CD4-positive, alpha-beta T cell (primary cell): ENCODE measurements at regions not wholly inside any gene's neighbourhood (a gene's known extent, or its start where the extent isn't known, plus 50 kb on each side); places are given as distances from the start of the nearest gene placed in this dataset.

ENCODE experiments used
- ATAC-seq: fragments of 200-7000 bp; cut with Tn5 transposase; one replicate; pipeline ENCODE4 v1.10.0; 2022; ENCODE audit warnings: mild to moderate bottlenecking; ENCODE audit not compliant: poor library complexity
- CTCF ChIA-PET: fragments of 350-600 bp; sonication (Branson Sonifier 250); formaldehyde crosslinking; loops from one replicate; lab custom pipeline; 2021; ENCODE audit warnings: antibody characterized with exemption, inconsistent platforms; lab: Charles Lee
- POLR2A ChIA-PET: fragments of 350-600 bp; sonication (Branson Sonifier 250); formaldehyde crosslinking; loops from one replicate; lab custom pipeline; 2021; ENCODE audit warnings: antibody characterized with exemption, inconsistent platforms; lab: Charles Lee
- DNase-seq, 14 experiments: peaks; one replicate each; pipeline ENCODE4 v3.0.0-alpha.2; 2013 to 2020; ENCODE audit warnings: mixed read lengths in 2 of 14
- H3K27ac ChIP-seq, 2 donors: one replicate each; pipeline versions ENCODE4 v1.5.1 to v1.7.0; 2013; ENCODE audit warnings: low read length in 2 of 2, low read depth in 1 of 2, mild to moderate bottlenecking in 1 of 2
- H3K27me3 ChIP-seq, 2 experiments: 1 replicate in 1 of 2; 2 replicates in 1 of 2; pipeline versions ENCODE4 v1.6.1 to v1.7.0; 2013; ENCODE audit warnings: low read length in 2 of 2, control low read depth in 1 of 2, mild to moderate bottlenecking in 1 of 2, moderate library complexity in 1 of 2; ENCODE audit not compliant: insufficient read depth in 2 of 2, control insufficient read depth in 1 of 2
- H3K36me3 ChIP-seq: one replicate; pipeline ENCODE4 v1.6.1; 2013; ENCODE audit warnings: low read length, control low read depth; ENCODE audit not compliant: insufficient read depth
- H3K4me1 ChIP-seq: one replicate; pipeline ENCODE4 v1.6.1; 2013; ENCODE audit warnings: low read length, control low read depth; ENCODE audit not compliant: insufficient read depth
- H3K4me3 ChIP-seq: one replicate; pipeline ENCODE4 v1.5.1; 2013; ENCODE audit warnings: mild to moderate bottlenecking, low read length, moderate library complexity
- H3K9me3 ChIP-seq, 2 experiments: 1 replicate in 1 of 2; 2 replicates in 1 of 2; pipeline versions ENCODE4 v1.6.1 to v1.7.0; 2013; ENCODE audit warnings: low read length in 2 of 2, mild to moderate bottlenecking in 2 of 2, control low read depth in 1 of 2, moderate library complexity in 1 of 2; ENCODE audit not compliant: control insufficient read depth in 1 of 2, insufficient read depth in 1 of 2
- H3K27ac Mint-ChIP-seq: one replicate; pipeline ENCODE4 v1.8.0; 2020; ENCODE audit warnings: mixed read lengths
- H3K27me3 Mint-ChIP-seq: one replicate; pipeline ENCODE4 v1.8.0; 2021; ENCODE audit warnings: mixed read lengths
- H3K36me3 Mint-ChIP-seq: one replicate; pipeline ENCODE4 v1.8.0; 2021; ENCODE audit warnings: low read depth, mixed read lengths
- H3K4me1 Mint-ChIP-seq: one replicate; pipeline ENCODE4 v1.8.0; 2021; ENCODE audit warnings: low read depth, mixed read lengths
- H3K4me3 Mint-ChIP-seq: one replicate; pipeline ENCODE4 v1.8.0; 2020; ENCODE audit warnings: mild to moderate bottlenecking, mixed read lengths
- H3K9me3 Mint-ChIP-seq: one replicate; pipeline ENCODE4 v1.8.0; 2020; ENCODE audit warnings: mixed read lengths
- intact Hi-C, 2 experiments: fragments of 100-400 bp; cut with DNase I in 1 of 2; cut with micrococcal nuclease in 1 of 2; formaldehyde crosslinking; loops; one replicate each; pipeline versions ENCODE4 v1.15.1 to v1.9.0; 2023 to 2025; cut with DNase I, micrococcal nuclease
- TF ChIP-seq, protein P1 (sequence below): fragments of 200-600 bp; IDR thresholded peaks from one replicate; pipeline ENCODE4 v1.8.0; 2022; ENCODE audit warnings: antibody characterized with exemption, mild to moderate bottlenecking

DNA sequence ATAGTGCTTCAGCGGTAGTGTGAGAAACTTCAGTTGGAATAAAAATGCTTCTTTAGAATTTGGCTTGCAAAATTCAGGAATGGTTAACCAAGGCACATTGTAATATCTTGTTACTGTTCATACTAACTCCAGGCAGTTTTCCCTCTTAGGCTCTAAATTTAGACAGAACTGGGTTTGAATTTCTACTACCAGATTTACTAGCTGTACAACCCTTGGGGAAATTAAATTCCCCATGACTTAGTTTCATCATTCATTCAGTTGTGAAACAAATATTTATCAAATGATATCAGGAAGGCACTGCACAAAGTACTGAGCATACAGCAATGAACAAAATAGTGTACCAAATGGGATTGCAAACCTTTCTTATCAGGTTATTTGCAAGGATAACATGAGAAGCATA lies 135.0 kb upstream of the IL15 start:
- TF ChIP-seq, protein P1, sequence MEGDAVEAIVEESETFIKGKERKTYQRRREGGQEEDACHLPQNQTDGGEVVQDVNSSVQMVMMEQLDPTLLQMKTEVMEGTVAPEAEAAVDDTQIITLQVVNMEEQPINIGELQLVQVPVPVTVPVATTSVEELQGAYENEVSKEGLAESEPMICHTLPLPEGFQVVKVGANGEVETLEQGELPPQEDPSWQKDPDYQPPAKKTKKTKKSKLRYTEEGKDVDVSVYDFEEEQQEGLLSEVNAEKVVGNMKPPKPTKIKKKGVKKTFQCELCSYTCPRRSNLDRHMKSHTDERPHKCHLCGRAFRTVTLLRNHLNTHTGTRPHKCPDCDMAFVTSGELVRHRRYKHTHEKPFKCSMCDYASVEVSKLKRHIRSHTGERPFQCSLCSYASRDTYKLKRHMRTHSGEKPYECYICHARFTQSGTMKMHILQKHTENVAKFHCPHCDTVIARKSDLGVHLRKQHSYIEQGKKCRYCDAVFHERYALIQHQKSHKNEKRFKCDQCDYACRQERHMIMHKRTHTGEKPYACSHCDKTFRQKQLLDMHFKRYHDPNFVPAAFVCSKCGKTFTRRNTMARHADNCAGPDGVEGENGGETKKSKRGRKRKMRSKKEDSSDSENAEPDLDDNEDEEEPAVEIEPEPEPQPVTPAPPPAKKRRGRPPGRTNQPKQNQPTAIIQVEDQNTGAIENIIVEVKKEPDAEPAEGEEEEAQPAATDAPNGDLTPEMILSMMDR = no peak
- H3K4me1 ChIP-seq = no peaks in the 10 kb centered on the region
- H3K27ac ChIP-seq = no peak overlapping the region
- POLR2A ChIA-PET = no interaction called here
- no peaks in the 10 kb centered on the region for H3K36me3 ChIP-seq
- ATAC-seq = no peak
- Mint-ChIP-seq H3K27ac (no peak overlapping the region), H3K4me3 (no peak overlapping the region), H3K4me1 (no peaks in the 10 kb centered on the region), H3K9me3 (no peaks in the 10 kb centered on the region), H3K27me3 (no peaks in the 10 kb centered on the region), H3K36me3 (no peaks in the 10 kb centered on the region)
- intact Hi-C loops = no loop called here
- no peak for DNase-seq
- no peaks in the 10 kb centered on the region for H3K27me3 ChIP-seq
- CTCF ChIA-PET = no interaction called here
- no peaks in the 10 kb centered on the region for H3K9me3 ChIP-seq
- no peak overlapping the region for H3K4me3 ChIP-seq

DNA sequence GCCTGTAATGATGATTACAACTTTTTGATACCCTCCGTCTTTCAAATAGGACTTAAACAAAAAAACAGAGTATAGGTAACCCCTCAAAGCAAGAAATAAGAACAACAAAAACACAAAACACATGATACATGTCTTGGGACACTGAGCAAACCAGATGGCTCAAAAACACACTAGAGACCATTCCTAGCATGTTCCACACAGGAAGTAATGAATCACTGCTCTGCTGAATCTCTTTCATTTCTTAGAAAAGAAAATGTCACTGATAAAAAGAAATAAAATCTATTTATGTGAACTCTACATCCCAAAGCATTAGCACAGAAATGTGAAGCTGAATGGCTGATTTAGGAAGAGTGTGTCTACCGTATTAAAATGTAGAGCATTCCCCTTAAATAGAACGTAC lies 134.5 kb upstream of the IL15 start:
- H3K36me3 Mint-ChIP-seq = no peaks in the 10 kb centered on the region
- H3K4me3 ChIP-seq = no peak overlapping the region
- CTCF ChIA-PET = no interaction called here

DNA sequence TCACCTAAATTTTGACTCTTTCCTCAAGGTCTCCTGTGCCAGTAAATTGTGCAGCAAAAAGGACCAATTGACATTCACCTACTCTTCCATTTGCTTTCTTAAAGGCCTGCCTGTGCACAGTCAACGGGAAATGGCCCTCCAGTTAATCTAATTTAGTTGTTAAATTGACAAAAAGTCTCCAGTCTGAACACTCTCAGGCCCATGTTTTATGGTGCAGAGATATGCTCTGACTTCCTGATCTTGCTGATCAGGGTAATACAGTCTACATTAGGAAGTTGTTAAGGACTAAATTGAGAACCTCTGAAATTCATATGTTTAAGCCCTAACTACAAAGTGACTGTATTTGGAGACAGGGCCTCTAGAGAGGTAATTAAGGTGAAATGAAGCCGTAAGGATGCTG lies 133.6 kb upstream of the IL15 start:
- Mint-ChIP-seq H3K9me3 (no peaks in the 10 kb centered on the region), H3K27ac (no peak overlapping the region), H3K4me3 (no peak overlapping the region), H3K4me1 (no peaks in the 10 kb centered on the region), H3K36me3 (no peaks in the 10 kb centered on the region), H3K27me3 (no peaks in the 10 kb centered on the region)
- intact Hi-C loops = no loop called here
- Histone ChIP-seq H3K4me3 (no peak overlapping the region), H3K36me3 (no peaks in the 10 kb centered on the region), H3K9me3 (no peaks in the 10 kb centered on the region), H3K27me3 (no peaks in the 10 kb centered on the region), H3K27ac (no peak overlapping the region), H3K4me1 (no peaks in the 10 kb centered on the region)
- ChIA-PET CTCF (no interaction called here), POLR2A (no interaction called here)
- DNase-seq (no peak), ATAC-seq (no peak)
- TF ChIP-seq, protein P1 = no peak

More for the DNA sequence above, 134.5 kb upstream of the IL15 start:
- TF ChIP-seq, protein P1 = no peak
- Mint-ChIP-seq H3K27ac (no peak overlapping the region), H3K4me3 (no peak overlapping the region), H3K4me1 (no peaks in the 10 kb centered on the region), H3K9me3 (no peaks in the 10 kb centered on the region), H3K27me3 (no peaks in the 10 kb centered on the region)
- ATAC-seq = no peak
- Histone ChIP-seq H3K9me3 (no peaks in the 10 kb centered on the region), H3K36me3 (no peaks in the 10 kb centered on the region), H3K27ac (no peak overlapping the region), H3K27me3 (no peaks in the 10 kb centered on the region), H3K4me1 (no peaks in the 10 kb centered on the region)
- POLR2A ChIA-PET = no interaction called here
- no peak for DNase-seq
- intact Hi-C loops = no loop called here
